ENCODE measurements at regions not wholly inside any gene's neighbourhood (a gene's known extent, or its start where the extent isn't known, plus 50 kb on each side); places are given as distances from the start of the nearest gene placed in this dataset.

- in situ Hi-C loops (cut with MboI; ENCODE audit: low sequenced_read_pairs, unreplicated experiment) = no loop called here
- TF ChIP-seq CTCF (IDR thresholded peaks at IDR 0.05; ENCODE audit: borderline replicate concordance, control extremely low read depth, extremely low read depth, insufficient read depth, missing control alignments) = no peak
- DNase-seq (ENCODE audit: low spot score) = no peak
Observed at GRCh38 chr5:85998656-85999055, 619.1 kb upstream of the COX7C start.

- no peak for TF ChIP-seq CTCF (IDR thresholded peaks at IDR 0.05; ENCODE audit: borderline replicate concordance, control extremely low read depth, extremely low read depth, insufficient read depth, missing control alignments)
- no peak for DNase-seq (ENCODE audit: low spot score)
- in situ Hi-C loops (cut with MboI; ENCODE audit: low sequenced_read_pairs, unreplicated experiment) = no loop called here
Observed at GRCh38 chr5:86008293-86008692, 609.4 kb upstream of the COX7C start.

GRCh38 chr5:86008704-86009103 lies 609.0 kb upstream of the COX7C start:
- in situ Hi-C loops (cut with MboI; ENCODE audit: low sequenced_read_pairs, unreplicated experiment) = no loop called here
- DNase-seq (ENCODE audit: low spot score) = no peak
- TF ChIP-seq CTCF (IDR thresholded peaks at IDR 0.05; ENCODE audit: borderline replicate concordance, control extremely low read depth, extremely low read depth, insufficient read depth, missing control alignments) = no peak

GRCh38 chr5:86011937-86012336 lies 605.8 kb upstream of the COX7C start:
- no peak for DNase-seq (ENCODE audit: low spot score)
- no peak for TF ChIP-seq CTCF (IDR thresholded peaks at IDR 0.05; ENCODE audit: borderline replicate concordance, control extremely low read depth, extremely low read depth, insufficient read depth, missing control alignments)
- in situ Hi-C loops (cut with MboI; ENCODE audit: low sequenced_read_pairs, unreplicated experiment) = no loop called here

GRCh38 chr5:86029308-86029707 lies 588.4 kb upstream of the COX7C start:
- DNase-seq (ENCODE audit: low spot score) = no peak
- TF ChIP-seq CTCF (IDR thresholded peaks at IDR 0.05; ENCODE audit: borderline replicate concordance, control extremely low read depth, extremely low read depth, insufficient read depth, missing control alignments) = no peak
- in situ Hi-C loops (cut with MboI; ENCODE audit: low sequenced_read_pairs, unreplicated experiment) = no loop called here

- in situ Hi-C loops (cut with MboI; ENCODE audit: low sequenced_read_pairs, unreplicated experiment) = no loop called here
- DNase-seq (ENCODE audit: low spot score) = no peak
- TF ChIP-seq CTCF (IDR thresholded peaks at IDR 0.05; ENCODE audit: borderline replicate concordance, control extremely low read depth, extremely low read depth, insufficient read depth, missing control alignments) = no peak
Observed at GRCh38 chr5:86030753-86031152, 587.0 kb upstream of the COX7C start.

- TF ChIP-seq CTCF (IDR thresholded peaks at IDR 0.05; ENCODE audit: borderline replicate concordance, control extremely low read depth, extremely low read depth, insufficient read depth, missing control alignments) = no peak
- in situ Hi-C loops (cut with MboI; ENCODE audit: low sequenced_read_pairs, unreplicated experiment) = no loop called here
- no peak for DNase-seq (ENCODE audit: low spot score)
Observed at GRCh38 chr5:86038566-86038965, 579.2 kb upstream of the COX7C start.
